Heart left ventricle (tissue), 16 donors: ENCODE measurements at regions not wholly inside any gene's neighbourhood (a gene's known extent, or its start where the extent isn't known, plus 50 kb on each side); places are given as distances from the start of the nearest gene placed in this dataset.

Source experiments
- ATAC-seq, 4 donors: fragments of 200-7000 bp; cut with Tn5 transposase; one replicate each; pipeline ENCODE4 v1.9.1; 2020 to 2022; ENCODE audit warnings: moderate library complexity in 4 of 4, mild to moderate bottlenecking in 3 of 4, moderate number of reproducible peaks in 1 of 4
- DNase-seq, 5 donors: peaks; one replicate each; pipeline ENCODE4 v3.0.0-alpha.2; 2020
- H3K27ac ChIP-seq, 12 donors: fragments of 200-600 bp; sonication (generic) in 4 of 12; one replicate each; pipeline versions ENCODE4 v1.5.0 to v1.8.0; 2016 to 2022; ENCODE audit warnings: mild to moderate bottlenecking in 2 of 12
- H3K27me3 ChIP-seq, 9 donors: fragments of 200-600 bp; sonication (generic) in 2 of 9; one replicate each; pipeline versions ENCODE4 v1.5.1 to v1.8.0; 2016 to 2022; ENCODE audit warnings: mild to moderate bottlenecking in 3 of 9
- H3K36me3 ChIP-seq, 9 donors: fragments of 200-600 bp; sonication (generic) in 2 of 9; one replicate each; pipeline versions ENCODE4 v1.5.0 to v1.8.0; 2018 to 2022; ENCODE audit warnings: mild to moderate bottlenecking in 2 of 9
- H3K4me1 ChIP-seq, 12 donors: fragments of 200-600 bp; sonication (generic) in 4 of 12; one replicate each; pipeline versions ENCODE4 v1.5.0 to v1.8.0; 2016 to 2022; ENCODE audit warnings: mild to moderate bottlenecking in 3 of 12
- H3K4me3 ChIP-seq, 12 donors: fragments of 200-600 bp; sonication (generic) in 4 of 12; one replicate each; pipeline versions ENCODE4 v1.5.0 to v1.8.0; 2017 to 2022; ENCODE audit warnings: mild to moderate bottlenecking in 9 of 12, moderate library complexity in 4 of 12
- H3K9me3 ChIP-seq, 12 donors: fragments of 200-600 bp; sonication (generic) in 4 of 12; one replicate each; pipeline versions ENCODE4 v1.5.0 to v1.8.0; 2016 to 2022; ENCODE audit warnings: mild to moderate bottlenecking in 1 of 12
- CTCF ChIP-seq, 12 donors: fragments of 200-600 bp; sonication (generic) in 4 of 12; IDR thresholded peaks; one replicate each; pipeline versions ENCODE4 v1.5.0 to v1.8.0; 2018 to 2022; ENCODE audit warnings: antibody characterized with exemption in 12 of 12, mild to moderate bottlenecking in 5 of 12
- POLR2A ChIP-seq, 2 donors: fragments of 450-650 bp; IDR thresholded peaks; one replicate each; pipeline ENCODE4 v1.6.1; 2017; ENCODE audit warnings: antibody characterized with exemption in 2 of 2, mild to moderate bottlenecking in 2 of 2, moderate library complexity in 2 of 2
- WGBS, 4 donors: extraction: QIAGEN DNeasy Blood & Tissue Kit in 2 of 4; methylation state at CpG; one replicate each; pipeline versions ENCODE4 v1.1.5 to v1.1.7; 2013 to 2018; 5-methylcytosine and 5-hydroxymethylcytosine counted together
- intact Hi-C, 10 donors: fragments of 100-400 bp; cut with DNase I; formaldehyde crosslinking; loops; one replicate each; pipeline versions ENCODE4 v1.11.1 to v1.14.2; 2022
- donor health status: ischemic (EF 13 %, LVEDD 7.1; RV severe dilation, severe dysfunction).
- donor health status: healthy with polysubstance abuse.
- donor health status: DM: no; HTN: yes; CAD: no.
- donor health status: DM: no; HTN: no; CAD: no.
- donor health status: ischemic (EF 25% LVEDD 6.9; RV normal size, moderate dysfunction).
- donor health status: ischemic (EF 25% LVEDD 5.7; RV mildly dilated, moderate dysfunction).
- donor health status: healthy.
- donor health status: DM: yes; HTN: yes; CAD: no.
- donor health status: ischemic (EF 35%, LVEDD 5.7; RV mildly dilated, moderate dysfunction).
- donor health status: nonischemic (EF 11% LVEDD 7.7; RV severe dilation, severe dysfunction).
- donor health status: DM: yes; HTN: yes; CAD: no.
- donor health status: PGD.
- donor health status: ischemic (EF 29% LVEDD 5.4; RV normal size, mild dysfunction).
- donor health status: nonischemic (EF 23%, LVEDD 6.1; RV moderate dilation, normal function).

GRCh38 chr1:55275151-55275748 is 60.1 kb upstream of the USP24 start:
- peaks cover 0 to 24% (median 9%) of the 10 kb centered on the region in 12 donors for H3K4me1 ChIP-seq
- H3K4me3 ChIP-seq, result no peak overlapping the region
- DNase-seq, result no peak
- H3K9me3 ChIP-seq, result peaks cover 0 to 3% (median 0%) of the 10 kb centered on the region in 12 donors
- intact Hi-C loops, result loop anchor here in 5 of 10 donors (5.0 to 10.0 kb wide), 3 partner anchors 60 to 118 kb away; partner anchors contain the start of gene USP24 (in 2 of the 5)
- no peaks in the 10 kb centered on the region for H3K27me3 ChIP-seq
- TF ChIP-seq CTCF (IDR thresholded peaks at IDR 0.05) (no peak), POLR2A (IDR thresholded peaks at IDR 0.05) (no peak)
- 55 to 74% (median 66%) methylated on average over 12 of the region's 12 CpGs for WGBS, 4 donors
- peak in 3 of 4 donors; percentile 7 to 32 (median 20) for ATAC-seq
- H3K27ac ChIP-seq, result no peak overlapping the region
- H3K36me3 ChIP-seq, result no peaks in the 10 kb centered on the region

GRCh38 chr1:55272994-55273393 is 57.8 kb upstream of the USP24 start:
- H3K9me3 ChIP-seq, result peaks cover 0 to 26% (median 0%) of the 10 kb centered on the region in 12 donors
- peaks cover 0 to 24% (median 9%) of the 10 kb centered on the region in 12 donors for H3K4me1 ChIP-seq
- H3K36me3 ChIP-seq, result no peaks in the 10 kb centered on the region
- WGBS, 4 donors, result 60 to 84% (median 78%) methylated on average over 4 of the region's 4 CpGs
- no peak overlapping the region for H3K4me3 ChIP-seq
- ATAC-seq (no peak), DNase-seq (no peak)
- intact Hi-C loops, result loop anchor here in 2 of 10 donors (10.0 kb wide), 1 partner anchor 58 kb away; the partner anchor contains the start of gene USP24 (in 2 of the 2)
- H3K27me3 ChIP-seq, result no peaks in the 10 kb centered on the region
- TF ChIP-seq POLR2A (IDR thresholded peaks at IDR 0.05) (no peak), CTCF (IDR thresholded peaks at IDR 0.05) (no peak)
- no peak overlapping the region for H3K27ac ChIP-seq
